ENCODE measurements at regions not wholly inside any gene's neighbourhood (a gene's known extent, or its start where the extent isn't known, plus 50 kb on each side); places are given as distances from the start of the nearest gene placed in this dataset.
A peak's percentile ranks its signal among the peaks of the same experiment; 100 is the strongest.

DNA sequence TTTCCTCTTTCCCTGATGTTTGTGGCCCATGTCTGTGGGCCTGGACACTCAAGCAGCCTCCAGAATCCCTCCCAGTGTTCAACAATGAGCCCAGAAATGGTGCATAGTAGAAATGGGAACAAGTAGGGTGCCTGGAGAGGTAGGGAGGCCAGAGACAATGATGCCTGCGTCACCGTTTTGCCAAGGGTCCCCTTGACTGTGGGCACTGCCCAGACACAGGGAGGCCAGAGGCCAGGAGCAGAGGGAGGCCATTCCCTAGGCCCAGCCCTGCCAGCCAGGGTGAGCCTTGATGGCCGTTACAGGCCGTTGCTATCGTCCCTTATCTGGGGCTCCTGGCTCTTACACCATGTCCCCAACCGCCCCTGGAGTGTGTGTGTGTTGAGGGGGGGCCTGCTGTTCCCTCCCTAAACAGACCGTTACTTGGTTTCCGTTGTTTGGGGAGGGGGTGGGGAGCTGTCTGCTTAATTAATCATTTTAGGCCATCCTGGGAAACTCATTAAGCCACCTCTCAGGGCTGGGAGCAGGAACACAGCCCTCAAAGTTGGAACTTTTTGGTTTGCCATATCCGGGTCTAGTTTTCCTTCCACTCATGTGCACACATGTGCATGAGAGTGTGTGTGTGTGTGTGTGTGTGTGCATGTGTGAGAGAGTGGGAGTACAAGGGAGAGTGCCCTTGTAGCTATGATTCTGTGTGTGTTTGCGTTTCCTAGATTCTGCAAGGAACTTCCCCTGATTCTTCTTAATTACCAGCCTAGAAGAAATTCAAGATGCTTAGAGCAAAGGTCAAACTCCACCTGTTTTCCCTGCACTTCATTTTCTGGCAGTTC, 135.2 kb upstream of the HAAO start:
- TF ChIP-seq, protein P1, sequence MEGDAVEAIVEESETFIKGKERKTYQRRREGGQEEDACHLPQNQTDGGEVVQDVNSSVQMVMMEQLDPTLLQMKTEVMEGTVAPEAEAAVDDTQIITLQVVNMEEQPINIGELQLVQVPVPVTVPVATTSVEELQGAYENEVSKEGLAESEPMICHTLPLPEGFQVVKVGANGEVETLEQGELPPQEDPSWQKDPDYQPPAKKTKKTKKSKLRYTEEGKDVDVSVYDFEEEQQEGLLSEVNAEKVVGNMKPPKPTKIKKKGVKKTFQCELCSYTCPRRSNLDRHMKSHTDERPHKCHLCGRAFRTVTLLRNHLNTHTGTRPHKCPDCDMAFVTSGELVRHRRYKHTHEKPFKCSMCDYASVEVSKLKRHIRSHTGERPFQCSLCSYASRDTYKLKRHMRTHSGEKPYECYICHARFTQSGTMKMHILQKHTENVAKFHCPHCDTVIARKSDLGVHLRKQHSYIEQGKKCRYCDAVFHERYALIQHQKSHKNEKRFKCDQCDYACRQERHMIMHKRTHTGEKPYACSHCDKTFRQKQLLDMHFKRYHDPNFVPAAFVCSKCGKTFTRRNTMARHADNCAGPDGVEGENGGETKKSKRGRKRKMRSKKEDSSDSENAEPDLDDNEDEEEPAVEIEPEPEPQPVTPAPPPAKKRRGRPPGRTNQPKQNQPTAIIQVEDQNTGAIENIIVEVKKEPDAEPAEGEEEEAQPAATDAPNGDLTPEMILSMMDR (IDR thresholded peaks at IDR 0.05; ENCODE audit: insufficient read depth, low read length), result no peak
- peak; percentile 18; the same call in 1 of the 2 replicates for TF ChIP-seq GABPA (IDR thresholded peaks at IDR 0.05; ENCODE audit: low read depth)
